NCI-H2107 (cell line): ENCODE measurements at regions not wholly inside any gene's neighbourhood (a gene's known extent, or its start where the extent isn't known, plus 50 kb on each side); places are given as distances from the start of the nearest gene placed in this dataset.

Source experiments
- DNase-seq: peaks from one replicate; lab custom pipeline; 2025; lab: John Stamatoyannopoulos, UW

DNA sequence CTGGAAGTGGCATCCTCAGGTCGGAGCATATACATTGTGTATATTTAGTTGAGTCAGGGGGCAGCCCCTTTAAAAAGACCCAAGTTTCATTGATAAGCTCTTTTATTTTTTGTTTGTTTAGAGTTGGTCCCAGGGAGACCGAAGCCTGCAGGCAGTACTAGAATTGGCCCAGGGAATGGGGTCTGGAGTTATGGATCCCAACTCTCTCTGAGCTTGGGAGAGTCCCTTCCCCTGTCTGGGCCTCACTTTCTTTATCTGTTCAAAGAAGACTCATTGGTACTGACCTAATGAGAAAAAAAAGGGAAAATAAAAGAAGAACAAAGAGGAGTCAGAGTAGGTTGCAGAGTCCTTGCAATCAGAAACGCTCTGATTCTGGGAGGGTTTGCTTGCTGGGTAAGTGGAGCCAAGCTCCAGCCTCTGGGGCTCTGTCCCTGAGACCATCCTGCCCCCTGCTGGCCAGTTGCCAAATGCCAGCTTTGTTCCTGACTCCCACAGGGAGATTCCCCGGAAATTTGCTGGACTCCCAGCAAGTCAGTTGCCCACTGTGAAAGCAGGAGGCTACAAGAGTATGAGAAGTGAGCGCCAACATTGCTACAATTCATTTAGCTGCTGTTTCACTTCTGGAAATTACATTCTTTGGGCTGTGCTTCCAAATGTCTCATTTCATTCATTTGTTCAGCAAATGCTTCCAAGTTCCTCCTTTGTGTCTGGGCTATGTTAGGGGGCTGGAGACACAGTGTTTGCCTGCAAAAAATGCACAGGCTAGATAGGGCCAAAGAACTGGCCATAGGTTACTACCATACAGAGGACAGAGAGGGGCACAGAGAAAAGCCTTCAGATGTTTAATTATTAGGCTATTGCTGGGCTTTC, 156.2 kb downstream of the MELK start:
- DNase-seq: peak; percentile 75

DNA sequence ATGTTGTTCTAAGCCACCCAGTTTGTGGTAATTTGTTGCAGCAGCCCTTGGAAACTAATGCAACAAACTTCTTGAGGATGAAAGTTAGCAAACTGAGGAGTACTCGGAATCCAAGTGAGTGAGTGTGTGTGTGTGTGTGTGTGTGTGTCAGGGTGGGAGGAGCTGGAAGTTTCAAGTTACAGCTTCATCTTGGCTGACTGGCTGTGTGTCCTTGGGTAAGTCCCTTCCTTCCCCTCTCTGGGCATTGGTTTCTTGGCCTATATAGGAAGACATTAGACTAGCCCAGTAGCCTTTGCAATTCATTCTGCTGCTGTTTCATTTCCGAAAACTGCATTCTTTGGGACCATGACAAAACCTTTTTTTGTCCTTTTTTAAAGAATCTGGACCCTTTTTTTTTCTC, 157.2 kb downstream of the MELK start:
- DNase-seq: no peak

DNA sequence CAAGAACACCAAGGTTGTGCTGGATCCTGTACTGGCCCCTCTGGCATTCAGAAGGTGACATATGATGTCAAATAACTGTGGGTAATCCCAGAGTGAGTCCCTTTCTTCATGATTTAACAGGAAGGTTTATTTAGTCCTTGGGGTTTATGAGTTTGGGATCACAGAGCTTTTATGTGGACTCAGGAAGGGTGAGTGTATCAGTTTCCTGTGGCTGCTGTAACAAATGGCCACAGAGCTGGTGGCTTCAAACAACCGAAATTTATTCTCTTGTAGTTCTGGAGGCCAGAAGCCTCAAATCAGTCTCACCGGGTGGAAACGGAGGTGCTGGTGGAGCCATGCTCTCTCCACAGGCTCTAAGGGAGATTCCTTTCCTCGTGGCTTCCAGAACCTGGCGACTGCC, 157.7 kb downstream of the MELK start:
- DNase-seq: no peak

DNA sequence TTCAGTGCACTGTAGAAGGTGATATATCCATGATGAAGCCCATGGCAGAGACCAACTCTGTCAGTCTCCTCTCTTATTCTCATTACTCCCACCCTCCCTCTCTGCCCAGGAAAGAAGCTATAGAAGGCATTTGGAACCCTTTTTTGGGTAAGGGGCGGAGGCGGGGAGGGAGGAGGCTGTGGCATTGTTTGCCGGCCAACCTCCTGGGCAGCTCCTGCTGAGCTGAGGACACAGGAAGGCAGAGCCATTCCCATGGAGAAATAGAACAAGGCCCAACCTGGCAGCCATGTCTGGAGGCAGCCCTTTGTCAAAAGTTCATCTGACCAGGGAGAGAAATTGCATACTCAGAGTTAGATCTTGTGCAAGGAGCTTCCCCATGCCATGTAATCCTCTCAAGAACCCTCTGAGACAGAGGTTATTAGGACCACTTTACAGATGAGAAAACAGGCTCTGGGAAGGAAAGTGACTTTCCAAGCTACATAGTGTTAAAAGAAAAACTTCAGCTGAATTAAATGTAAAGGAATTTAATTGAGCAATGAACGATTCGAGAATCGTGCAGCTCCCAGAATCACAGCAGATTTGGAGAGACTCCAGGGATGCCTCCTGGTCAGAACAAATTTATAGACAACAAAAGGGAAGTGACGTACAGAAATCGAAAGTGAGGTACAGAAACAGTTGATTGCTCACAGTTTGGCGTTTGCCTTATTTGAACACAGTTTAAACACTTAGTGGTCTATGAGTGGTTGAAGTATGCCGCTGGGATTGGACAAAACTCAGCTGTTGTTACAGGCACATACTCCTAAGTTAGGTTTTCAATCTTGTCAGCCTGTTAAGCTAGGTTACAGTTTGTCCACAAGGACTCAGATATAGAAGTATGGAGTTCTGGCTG, 158.6 kb downstream of the MELK start:
- peak; percentile 50 for DNase-seq

DNA sequence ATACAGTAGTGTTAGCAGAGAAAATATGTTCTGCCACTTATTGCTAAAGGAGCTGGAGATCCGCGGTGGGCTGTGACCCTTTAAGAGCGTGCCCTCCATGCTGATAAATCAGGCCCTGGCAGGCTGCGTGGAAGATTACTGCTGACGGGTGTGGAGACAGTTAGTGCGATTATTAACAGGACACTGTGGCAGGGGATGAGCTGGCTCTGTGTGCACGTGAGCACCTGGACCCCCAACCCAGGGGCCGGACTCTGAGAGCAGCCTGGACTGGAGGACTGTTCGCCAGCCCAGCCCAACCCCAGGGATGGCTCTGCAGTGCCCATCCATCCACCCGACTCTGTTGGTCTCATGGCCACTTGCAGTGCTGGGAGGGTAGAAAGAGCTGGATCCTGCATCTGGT, 162.0 kb downstream of the MELK start:
- no peak for DNase-seq

DNA sequence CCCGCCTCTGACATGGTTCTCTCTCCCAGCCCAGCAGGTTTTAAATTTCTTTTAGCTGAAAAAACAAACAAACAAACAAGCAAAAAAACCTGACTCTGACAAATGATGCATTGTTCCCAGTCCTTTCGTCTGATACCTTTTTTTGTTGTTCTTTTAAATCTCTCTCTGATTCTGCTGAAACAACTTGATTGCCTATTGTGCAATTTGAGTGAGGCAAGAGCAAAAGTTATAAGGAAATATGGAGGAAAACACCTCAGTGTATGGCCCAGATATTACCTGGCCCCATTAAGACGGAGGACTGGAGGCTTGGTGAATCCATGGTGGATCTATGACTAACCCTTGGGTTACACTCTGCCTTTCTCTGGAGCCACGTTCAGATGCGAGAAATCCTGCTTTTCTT, 164.0 kb downstream of the MELK start:
- DNase-seq: no peak

DNA sequence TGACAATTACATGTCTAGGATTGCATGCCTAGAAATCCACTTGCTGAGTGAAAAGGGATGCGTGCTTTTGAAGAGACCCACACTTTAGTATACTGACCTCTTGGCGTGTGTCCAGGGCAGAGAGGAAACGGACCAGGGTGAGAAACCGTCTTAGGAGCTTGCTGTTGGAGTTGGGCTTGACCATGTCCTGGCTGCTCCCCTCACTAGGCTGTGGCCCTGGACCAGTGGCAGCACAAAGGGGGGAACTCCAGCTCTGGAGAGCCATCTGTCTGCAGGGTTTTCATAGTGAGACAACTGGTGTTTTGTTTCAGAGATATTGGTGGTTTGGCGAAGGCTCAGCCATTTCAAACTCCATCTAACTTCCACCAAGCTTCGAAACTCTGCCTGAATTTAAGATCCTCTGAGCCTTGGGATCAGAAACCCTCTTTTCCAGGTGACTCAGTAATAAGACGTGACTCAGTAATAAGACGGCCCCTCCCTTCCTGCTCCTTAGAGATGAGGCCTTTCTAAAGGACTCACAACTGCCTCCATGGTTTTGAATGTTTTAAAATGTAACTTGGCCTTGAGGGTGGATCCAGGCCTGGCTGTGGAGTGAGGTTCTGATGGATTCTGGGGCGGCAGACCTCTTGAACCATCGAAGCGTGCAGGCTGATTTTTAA, 165.8 kb downstream of the MELK start:
- no peak for DNase-seq

DNA sequence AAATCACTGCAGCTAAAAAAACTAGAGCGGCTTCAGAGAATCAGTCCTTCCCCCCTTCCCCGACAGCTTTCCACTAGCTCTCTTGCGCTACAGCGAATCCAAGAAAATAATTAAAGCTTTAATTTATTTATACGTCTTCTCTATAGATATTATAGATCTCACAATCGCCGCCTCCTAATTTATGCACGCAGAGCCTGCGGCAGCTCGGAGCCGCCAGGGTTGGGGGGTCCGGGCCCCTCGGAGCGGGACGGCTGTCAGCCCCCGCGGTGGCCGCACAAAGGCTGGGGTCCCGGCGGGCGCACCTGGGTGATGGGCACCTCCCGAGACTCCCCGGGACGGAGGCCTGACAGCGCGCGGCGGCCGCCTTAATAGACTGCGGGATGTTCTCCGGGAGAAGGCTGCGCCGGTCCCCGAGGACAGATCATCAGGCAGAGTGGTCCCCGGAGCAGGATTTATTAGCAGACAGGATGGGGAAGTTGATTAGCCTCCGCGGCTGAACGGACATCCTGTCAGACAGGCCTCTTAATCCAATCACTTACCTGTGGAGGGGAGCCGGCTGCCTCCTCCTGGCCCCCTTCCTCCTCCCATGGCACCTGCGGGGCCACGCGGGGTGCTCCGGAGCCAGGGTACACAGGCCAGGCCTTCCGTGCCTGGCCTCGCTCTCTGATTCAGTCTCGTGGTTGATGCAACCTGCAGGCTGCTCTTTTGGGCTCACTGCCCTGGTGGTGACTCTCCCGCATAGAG, 166.8 kb downstream of the MELK start:
- no peak for DNase-seq

DNA sequence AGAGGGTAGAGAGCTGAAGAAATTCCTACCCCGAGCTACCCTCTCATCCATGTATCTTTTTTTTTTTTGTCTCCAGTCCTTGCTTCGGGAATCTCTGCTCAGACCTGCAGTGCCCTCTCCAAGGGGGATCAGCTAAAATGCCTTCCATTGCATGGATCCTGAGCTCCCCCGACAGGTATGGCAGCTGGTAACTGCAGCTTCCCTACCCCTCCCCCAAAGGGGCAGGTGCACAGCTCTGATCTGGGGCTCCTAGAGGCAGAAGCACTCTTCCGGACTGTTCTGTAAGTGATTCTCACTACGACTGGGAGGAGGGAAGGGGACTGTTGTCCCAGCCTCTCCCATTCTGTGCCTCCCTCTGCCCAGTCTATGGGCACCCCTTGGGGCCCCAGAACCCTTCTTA, 169.6 kb downstream of the MELK start:
- DNase-seq: no peak

DNA sequence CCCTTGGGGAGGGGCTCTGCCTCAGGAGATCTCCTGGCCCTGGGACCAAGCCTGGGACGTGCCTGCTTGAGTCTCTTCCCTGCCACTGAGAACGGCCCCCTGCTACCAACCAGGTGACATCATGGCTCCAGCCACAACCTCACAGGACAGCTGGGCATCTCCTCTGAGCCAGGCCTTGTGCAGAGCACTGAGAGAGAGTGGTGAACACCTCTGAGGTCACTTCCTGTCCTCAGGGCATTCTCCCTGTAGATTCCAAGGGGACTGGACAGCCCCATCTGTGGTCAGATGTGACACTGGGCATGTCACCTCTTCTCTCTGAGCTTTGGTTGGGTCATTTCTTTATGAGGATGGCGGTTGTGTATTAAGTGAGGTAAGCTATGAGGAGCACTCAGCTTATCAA, 172.0 kb downstream of the MELK start:
- DNase-seq: no peak

DNA sequence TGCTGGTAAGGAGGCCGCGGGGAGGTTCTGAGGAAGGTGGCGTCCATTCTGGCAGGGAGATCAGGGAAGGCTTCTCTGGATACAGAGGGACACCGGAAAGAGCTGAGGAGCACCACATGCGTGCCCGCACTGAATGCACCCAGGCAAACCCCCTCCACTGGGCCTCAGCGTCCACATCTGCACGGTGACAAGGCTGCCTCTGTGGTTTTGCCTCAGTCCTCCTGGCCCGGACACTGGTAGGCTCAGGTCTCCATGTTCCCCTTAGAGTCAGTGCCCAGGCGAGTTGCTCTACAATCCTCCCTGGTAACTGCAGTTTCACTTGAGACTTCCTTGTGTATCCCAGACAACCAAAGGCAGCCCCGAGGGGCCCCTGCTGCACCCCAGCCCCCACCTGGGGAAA, 173.3 kb downstream of the MELK start:
- no peak for DNase-seq

DNA sequence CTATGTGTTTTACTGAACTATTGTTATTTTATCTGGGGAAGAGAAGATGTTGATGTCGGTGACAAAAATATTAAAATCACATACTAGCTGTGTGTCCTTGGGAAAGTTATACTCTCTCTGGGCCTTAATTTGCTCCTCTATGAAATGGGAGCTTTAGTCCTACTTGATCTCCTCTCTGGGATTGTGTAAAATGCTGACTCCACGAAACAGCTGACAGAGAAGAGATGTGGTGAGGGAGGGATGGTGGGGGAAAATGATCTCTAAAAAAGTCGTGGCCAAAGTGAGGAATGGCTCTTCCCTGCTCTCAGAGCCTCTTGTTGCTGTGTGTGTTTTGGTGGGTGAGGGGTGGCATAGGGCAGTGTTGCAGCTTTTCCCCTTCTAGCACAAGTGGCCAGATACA, 173.7 kb downstream of the MELK start:
- DNase-seq: no peak

DNA sequence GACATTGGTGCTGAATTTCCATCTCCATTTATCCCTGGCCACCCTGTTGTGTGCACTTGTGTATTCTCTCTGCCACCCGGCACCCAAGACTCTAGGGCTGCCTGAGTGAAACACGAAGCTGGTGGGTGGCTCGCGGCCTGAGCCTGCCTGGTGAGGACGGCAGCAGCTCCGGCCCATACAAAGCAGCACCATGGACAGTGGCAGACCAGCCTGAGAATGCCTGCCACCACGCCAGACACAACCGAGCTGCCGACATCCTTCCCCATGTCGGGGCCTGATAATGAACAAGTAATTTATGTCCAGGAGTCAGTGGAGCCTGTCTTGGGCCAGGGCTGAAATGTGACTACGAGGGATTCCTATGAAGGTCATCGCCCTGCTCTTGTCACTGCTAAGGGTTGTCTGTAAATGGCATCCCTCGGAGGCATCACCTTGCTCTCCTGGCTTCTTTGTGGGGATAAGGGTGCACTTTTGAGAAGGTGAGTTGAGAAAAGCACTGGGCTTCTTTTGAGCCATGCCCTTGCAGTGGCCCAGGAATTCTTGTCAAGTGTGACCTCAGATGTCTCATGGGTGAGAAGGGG, 175.7 kb downstream of the MELK start:
- no peak for DNase-seq

DNA sequence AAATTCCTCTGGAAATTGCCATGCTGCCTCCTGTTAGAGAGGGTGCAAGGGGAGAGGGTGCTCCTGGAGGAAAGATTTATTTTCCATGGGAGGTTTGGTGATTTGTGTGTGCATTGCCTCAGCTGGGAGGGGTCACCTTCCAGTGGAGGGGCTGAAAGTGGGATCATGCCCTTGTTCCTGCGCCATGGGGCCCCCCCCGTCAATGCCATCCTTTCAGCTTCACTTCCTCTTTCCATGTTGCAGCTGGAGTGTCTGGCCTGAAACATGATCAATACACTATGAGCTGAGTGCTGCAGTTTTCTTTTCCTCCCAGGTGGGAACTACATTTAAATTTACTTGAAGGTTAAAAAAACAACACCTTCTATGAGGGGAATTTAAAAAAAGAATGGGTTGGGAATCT, 176.8 kb downstream of the MELK start:
- no peak for DNase-seq

DNA sequence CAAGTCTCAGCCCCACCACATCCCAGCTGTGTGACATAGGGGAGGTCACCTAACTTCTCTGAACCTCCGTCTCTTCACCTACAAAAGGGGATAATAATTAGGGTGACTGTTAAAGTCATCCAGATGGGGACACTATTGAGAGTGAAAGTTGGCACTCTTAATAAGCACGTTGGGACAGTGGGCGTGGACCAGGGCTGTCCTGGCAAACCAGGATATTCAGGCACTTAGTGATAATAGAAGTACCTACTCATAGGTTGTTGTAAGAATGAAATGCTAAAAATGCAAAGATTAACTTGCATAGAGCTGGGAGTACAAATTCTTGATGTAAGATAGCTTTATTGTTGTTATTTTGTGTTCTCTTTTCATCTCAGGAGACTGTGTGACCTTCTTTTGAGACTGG, 177.9 kb downstream of the MELK start:
- no peak for DNase-seq

DNA sequence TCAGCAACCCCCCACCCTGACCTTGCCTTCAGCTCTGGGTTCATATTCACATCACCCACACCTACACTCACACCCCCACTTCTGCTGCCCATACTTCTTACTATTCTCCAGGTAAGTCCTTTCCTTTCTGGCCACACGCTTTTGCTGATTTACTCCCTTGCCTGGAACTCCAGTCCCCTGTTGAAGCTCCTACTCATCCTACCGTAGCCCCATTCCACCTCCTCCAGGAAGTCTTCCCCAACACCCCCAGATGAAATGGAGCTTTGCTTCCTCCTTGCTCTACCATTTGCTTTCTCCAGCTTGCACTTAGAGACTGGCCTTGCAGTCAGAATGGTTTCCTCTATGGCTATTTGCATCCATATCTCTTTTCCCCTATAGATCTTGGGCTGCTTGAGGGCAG, 182.3 kb downstream of the MELK start:
- DNase-seq: no peak

DNA sequence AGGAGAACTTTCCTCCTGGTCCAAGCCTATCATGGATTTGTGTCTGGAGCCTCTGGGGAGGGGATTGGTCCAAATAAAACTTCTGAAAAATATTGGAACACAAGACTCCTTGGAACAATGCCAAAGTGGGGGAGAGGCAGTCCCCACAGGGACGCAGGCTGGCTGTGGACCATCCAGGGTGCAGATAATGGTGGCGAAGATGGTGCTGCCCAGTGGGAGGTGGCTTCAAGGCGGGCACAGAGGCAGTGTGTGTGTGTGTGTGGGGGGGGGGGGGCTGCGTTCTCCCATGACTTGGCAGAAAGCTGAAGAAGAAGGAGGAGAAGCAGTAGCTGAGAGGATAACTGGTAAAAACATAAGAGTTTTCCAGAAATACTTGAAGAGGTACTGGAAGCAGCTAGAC, 186.4 kb downstream of the MELK start:
- no peak for DNase-seq

DNA sequence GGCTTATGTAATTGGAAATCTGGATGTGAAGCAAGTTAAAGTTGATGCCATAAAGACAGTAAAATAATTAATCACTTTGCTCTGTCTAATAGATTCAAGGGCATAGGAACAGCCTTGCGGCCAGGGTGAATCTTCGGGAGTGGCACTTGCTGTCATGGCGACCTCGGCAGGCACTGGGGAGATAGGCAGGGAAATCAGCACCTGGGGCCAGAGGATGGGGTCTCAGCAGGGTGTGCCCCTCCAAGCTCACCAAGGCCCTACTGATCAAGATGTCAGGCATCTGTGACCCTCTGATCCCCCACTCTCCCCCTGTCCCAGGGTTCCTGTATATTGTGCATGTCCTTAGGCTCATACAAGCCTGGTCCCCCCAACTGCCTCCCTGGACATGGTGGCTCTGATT, 187.3 kb downstream of the MELK start:
- DNase-seq: no peak

DNA sequence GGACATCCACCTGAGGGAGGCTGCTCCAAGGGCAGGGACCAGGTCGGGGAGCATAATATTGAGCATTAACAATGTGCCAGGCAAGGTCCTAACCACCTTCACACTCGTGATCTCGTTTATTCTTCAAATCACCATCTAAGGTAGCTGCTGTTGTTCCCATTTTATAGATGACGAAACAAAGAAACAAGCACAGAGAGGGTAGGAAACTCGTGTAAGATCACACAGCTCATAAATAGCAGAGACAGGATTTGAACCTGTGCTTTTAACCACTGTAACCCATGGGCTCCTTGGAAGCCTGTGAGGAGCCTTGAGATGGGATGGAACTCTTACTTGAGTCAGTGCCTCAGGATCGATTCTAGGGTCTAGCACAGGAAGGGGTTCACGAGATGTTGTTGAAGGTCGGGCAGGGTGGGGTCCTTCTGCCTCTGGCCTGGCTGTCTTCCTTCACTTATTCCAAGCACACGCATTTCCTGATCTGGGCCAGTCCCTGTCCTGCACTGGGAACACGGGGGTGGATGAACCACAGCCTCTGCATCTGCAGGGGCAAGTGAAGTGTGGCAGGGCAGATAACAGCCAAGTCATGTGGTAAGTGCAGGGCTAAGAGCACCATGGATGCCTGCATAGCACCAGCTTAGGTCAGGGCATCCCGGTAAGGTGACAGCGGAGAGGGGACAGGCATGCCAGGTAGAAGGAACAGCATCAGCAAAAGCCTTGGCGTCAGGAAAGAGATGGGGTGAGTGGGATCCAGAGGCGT, 188.1 kb downstream of the MELK start:
- no peak for DNase-seq

DNA sequence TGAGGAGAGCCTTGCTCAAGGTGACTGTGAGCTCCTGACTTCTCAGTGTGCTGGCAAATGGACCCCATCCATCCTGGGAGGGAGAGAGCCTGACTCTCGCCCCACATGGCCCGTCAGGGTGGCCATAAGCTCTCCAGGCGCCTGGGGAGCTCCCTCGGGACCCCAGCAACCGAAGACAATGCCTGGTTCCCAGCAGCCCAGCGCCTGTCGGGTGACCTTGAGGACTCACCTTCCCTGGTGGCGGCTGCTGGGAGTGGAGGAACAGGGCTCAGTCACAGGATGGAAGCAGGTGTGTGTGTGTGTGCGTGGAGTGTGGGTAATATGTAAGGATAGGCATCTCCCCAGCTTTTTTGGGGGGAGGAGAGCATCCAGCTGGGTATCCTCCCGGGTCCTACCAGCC, 190.3 kb downstream of the MELK start:
- DNase-seq: no peak

DNA sequence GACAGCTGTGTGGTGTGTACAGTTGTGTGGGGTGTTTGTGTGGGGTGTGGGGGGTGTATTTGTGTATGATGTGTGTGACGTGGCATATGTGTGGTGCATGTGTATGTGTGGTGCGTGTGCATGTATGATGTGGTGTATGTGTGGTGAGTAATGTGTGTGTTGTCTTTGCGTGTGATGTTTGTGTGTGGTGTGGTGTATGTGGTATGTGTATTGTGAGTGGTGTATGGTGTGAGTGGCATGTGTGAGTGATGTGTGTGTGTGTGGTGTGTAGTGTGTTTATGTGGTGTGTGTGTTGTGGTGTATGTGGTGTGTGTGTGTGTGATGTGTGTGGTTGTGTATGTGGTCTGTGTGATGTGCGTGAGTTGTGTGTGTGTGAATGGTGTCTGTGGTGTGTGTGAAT, 191.1 kb downstream of the MELK start:
- DNase-seq: no peak
